HEK293T (cell line): ENCODE measurements at regions not wholly inside any gene's neighbourhood (a gene's known extent, or its start where the extent isn't known, plus 50 kb on each side); places are given as distances from the start of the nearest gene placed in this dataset.

Experiments
- BHLHE40 ChIP-seq: fragments of 450-650 bp; IDR thresholded peaks from 2 replicates; pipeline ENCODE4 v1.6.1; 2016; ENCODE audit warnings: mild to moderate bottlenecking, moderate library complexity, borderline replicate concordance
- NFRKB ChIP-seq: fragments of 450-650 bp; IDR thresholded peaks from 2 replicates; pipeline ENCODE4 v1.6.1; 2016; ENCODE audit warnings: mild to moderate bottlenecking, moderate library complexity

DNA sequence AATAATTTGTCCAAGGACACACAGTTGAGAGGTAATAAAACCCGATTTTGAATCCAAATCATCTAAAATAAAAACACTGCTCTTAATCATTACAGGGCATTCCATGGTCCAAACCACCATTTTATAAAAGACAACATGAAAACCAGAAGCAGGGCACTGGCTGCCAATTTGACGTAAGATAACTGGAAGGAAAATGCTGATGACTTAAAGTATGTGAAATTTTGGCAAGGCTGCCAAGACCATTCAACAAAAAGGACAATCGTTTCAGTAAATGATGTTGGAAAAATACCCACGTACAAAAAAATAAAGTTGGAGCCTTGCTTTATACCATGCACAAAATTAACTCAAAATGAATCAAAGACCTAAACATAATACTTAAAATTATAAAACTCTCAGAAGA, 344.4 kb downstream of the RAPGEF2 start:
- TF ChIP-seq NFRKB (no peak), BHLHE40 (no peak)
